ENCODE measurements at regions not wholly inside any gene's neighbourhood (a gene's known extent, or its start where the extent isn't known, plus 50 kb on each side); places are given as distances from the start of the nearest gene placed in this dataset.

- H3K36me3 ChIP-seq (ENCODE audit: control insufficient read depth in 4 of 4, insufficient read depth in 4 of 4, low read length in 4 of 4) = no peaks in the 10 kb centered on the region
- no peaks in the 10 kb centered on the region for H3K27me3 ChIP-seq (ENCODE audit: control insufficient read depth in 3 of 3, insufficient read depth in 3 of 3, low read length in 2 of 3)
- no peak for ATAC-seq (ENCODE audit: insufficient read depth, low FRiP score)
- peak in 1 of 3 donors; percentile 29 for DNase-seq
- H3K4me3 ChIP-seq = no peak overlapping the region
- no peak for TF ChIP-seq CTCF (IDR thresholded peaks at IDR 0.05; ENCODE audit: control extremely low read depth, extremely low read depth)
- no peaks in the 10 kb centered on the region for H3K9me3 ChIP-seq (ENCODE audit: control insufficient read depth in 4 of 4, insufficient read depth in 3 of 4, low read length in 3 of 4)
- 76 to 82% methylated on average over 2 of the region's 2 CpGs for WGBS, 2 donors
- H3K27ac ChIP-seq (ENCODE audit: low read depth in 1 of 2, low read length in 1 of 2) = no peak overlapping the region
- H3K9ac ChIP-seq (ENCODE audit: insufficient read depth in 1 of 2, low read length in 2 of 2) = no peak overlapping the region
- peaks cover 0 to 10% (median 0%) of the 10 kb centered on the region in 5 donors for H3K4me1 ChIP-seq (ENCODE audit: control insufficient read depth in 5 of 5, insufficient read depth in 5 of 5, low read length in 5 of 5)
These were observed 457.8 kb upstream of the PCDH7 start for GRCh38 chr4:30262379-30262778.

- H3K4me1 ChIP-seq (ENCODE audit: control insufficient read depth in 5 of 5, insufficient read depth in 5 of 5, low read length in 5 of 5) = peaks cover 0 to 10% (median 0%) of the 10 kb centered on the region in 5 donors
- H3K27me3 ChIP-seq (ENCODE audit: control insufficient read depth in 3 of 3, insufficient read depth in 3 of 3, low read length in 2 of 3) = no peaks in the 10 kb centered on the region
- no peak overlapping the region for H3K4me3 ChIP-seq
- H3K9ac ChIP-seq (ENCODE audit: insufficient read depth in 1 of 2, low read length in 2 of 2) = no peak overlapping the region
- TF ChIP-seq CTCF (IDR thresholded peaks at IDR 0.05; ENCODE audit: control extremely low read depth, extremely low read depth) = no peak
- H3K27ac ChIP-seq (ENCODE audit: low read depth in 1 of 2, low read length in 1 of 2) = no peak overlapping the region
- no peaks in the 10 kb centered on the region for H3K36me3 ChIP-seq (ENCODE audit: control insufficient read depth in 4 of 4, insufficient read depth in 4 of 4, low read length in 4 of 4)
- DNase-seq = no peak
- ATAC-seq (ENCODE audit: insufficient read depth, low FRiP score) = no peak
- H3K9me3 ChIP-seq (ENCODE audit: control insufficient read depth in 4 of 4, insufficient read depth in 3 of 4, low read length in 3 of 4) = no peaks in the 10 kb centered on the region
- 91 to 95% methylated on average over 15 of the region's 15 CpGs for WGBS, 2 donors
These were observed 455.7 kb upstream of the PCDH7 start for GRCh38 chr4:30264465-30264864.

- no peak overlapping the region for H3K9ac ChIP-seq (ENCODE audit: insufficient read depth in 1 of 2, low read length in 2 of 2)
- TF ChIP-seq CTCF (IDR thresholded peaks at IDR 0.05; ENCODE audit: control extremely low read depth, extremely low read depth) = no peak
- H3K27me3 ChIP-seq (ENCODE audit: control insufficient read depth in 3 of 3, insufficient read depth in 3 of 3, low read length in 2 of 3) = no peaks in the 10 kb centered on the region
- 65 to 69% methylated on average over 3 of the region's 3 CpGs for WGBS, 2 donors
- no peak overlapping the region for H3K4me3 ChIP-seq
- H3K36me3 ChIP-seq (ENCODE audit: control insufficient read depth in 4 of 4, insufficient read depth in 4 of 4, low read length in 4 of 4) = no peaks in the 10 kb centered on the region
- H3K9me3 ChIP-seq (ENCODE audit: control insufficient read depth in 4 of 4, insufficient read depth in 3 of 4, low read length in 3 of 4) = no peaks in the 10 kb centered on the region
- no peak overlapping the region for H3K27ac ChIP-seq (ENCODE audit: low read depth in 1 of 2, low read length in 1 of 2)
- ATAC-seq (ENCODE audit: insufficient read depth, low FRiP score) (no peak), DNase-seq (peak in 2 of 3 donors; percentile 70 to 72)
- peaks cover 0 to 10% (median 0%) of the 10 kb centered on the region in 5 donors for H3K4me1 ChIP-seq (ENCODE audit: control insufficient read depth in 5 of 5, insufficient read depth in 5 of 5, low read length in 5 of 5)
These were observed 454.5 kb upstream of the PCDH7 start for GRCh38 chr4:30265716-30266115.

GRCh38 chr4:30268370-30268769, 451.8 kb upstream of the PCDH7 start:
- Histone ChIP-seq H3K4me3 (no peak overlapping the region), H3K36me3 (ENCODE audit: control insufficient read depth in 4 of 4, insufficient read depth in 4 of 4, low read length in 4 of 4) (no peaks in the 10 kb centered on the region), H3K27ac (ENCODE audit: low read depth in 1 of 2, low read length in 1 of 2) (no peak overlapping the region), H3K4me1 (ENCODE audit: control insufficient read depth in 5 of 5, insufficient read depth in 5 of 5, low read length in 5 of 5) (peaks cover 0 to 4% (median 0%) of the 10 kb centered on the region in 5 donors), H3K9me3 (ENCODE audit: control insufficient read depth in 4 of 4, insufficient read depth in 3 of 4, low read length in 3 of 4) (no peaks in the 10 kb centered on the region), H3K27me3 (ENCODE audit: control insufficient read depth in 3 of 3, insufficient read depth in 3 of 3, low read length in 2 of 3) (no peaks in the 10 kb centered on the region), H3K9ac (ENCODE audit: insufficient read depth in 1 of 2, low read length in 2 of 2) (no peak overlapping the region)
- DNase-seq = no peak
- no peak for ATAC-seq (ENCODE audit: insufficient read depth, low FRiP score)
- TF ChIP-seq CTCF (IDR thresholded peaks at IDR 0.05; ENCODE audit: control extremely low read depth, extremely low read depth) = no peak
- 70 to 78% methylated on average over 2 of the region's 2 CpGs for WGBS, 2 donors
